GM21367 (cell line): ENCODE measurements at regions not wholly inside any gene's neighbourhood (a gene's known extent, or its start where the extent isn't known, plus 50 kb on each side); places are given as distances from the start of the nearest gene placed in this dataset.
"Not testable (repeated sequence)": the region's sequence is repeated elsewhere in the genome, so short reads cannot be mapped to it uniquely, and the experiment has no call there.

Experiments used
- ATAC-seq: cut with Tn5 transposase; IDR thresholded peaks from one replicate; pipeline ENCODE4 v1.9.1; 2021; ENCODE audit not compliant: unreplicated experiment

GRCh38 chr4:102397056-102397455, 51.8 kb upstream of the SLC39A8 start:
- ATAC-seq, result not testable (repeated sequence)

- no peak for ATAC-seq
These were observed 53.7 kb upstream of the SLC39A8 start for GRCh38 chr4:102399021-102399420.

- no peak for ATAC-seq
These were observed 55.6 kb upstream of the SLC39A8 start for GRCh38 chr4:102400898-102401297.

GRCh38 chr4:102402223-102402622, 56.9 kb upstream of the SLC39A8 start:
- no peak for ATAC-seq

- ATAC-seq, result no peak
These were observed 57.8 kb upstream of the SLC39A8 start for GRCh38 chr4:102403116-102403515.

- ATAC-seq, result no peak
These were observed 59.2 kb upstream of the SLC39A8 start for GRCh38 chr4:102404431-102404969.

- ATAC-seq, result no peak
These were observed 60.6 kb upstream of the SLC39A8 start for GRCh38 chr4:102405821-102406401.

GRCh38 chr4:102410884-102411283, 65.6 kb upstream of the SLC39A8 start:
- ATAC-seq, result not testable (repeated sequence)

GRCh38 chr4:102411408-102411807, 66.1 kb upstream of the SLC39A8 start:
- no peak for ATAC-seq

- no peak for ATAC-seq
These were observed 71.5 kb upstream of the SLC39A8 start for GRCh38 chr4:102416765-102417164.

- ATAC-seq, result no peak
These were observed 75.5 kb upstream of the SLC39A8 start for GRCh38 chr4:102420563-102421398.

- ATAC-seq, result no peak
These were observed 77.6 kb upstream of the SLC39A8 start for GRCh38 chr4:102422843-102423242.

- no peak for ATAC-seq
These were observed 77.8 kb upstream of the NFKB1 start for GRCh38 chr4:102423375-102423774.

- no peak for ATAC-seq
These were observed 73.7 kb upstream of the NFKB1 start for GRCh38 chr4:102427371-102427998.

GRCh38 chr4:102428122-102428521, 73.0 kb upstream of the NFKB1 start:
- no peak for ATAC-seq

GRCh38 chr4:102429553-102429952, 71.6 kb upstream of the NFKB1 start:
- no peak for ATAC-seq

GRCh38 chr4:102430461-102430910, 70.7 kb upstream of the NFKB1 start:
- peak; percentile 3 for ATAC-seq

- ATAC-seq, result no peak
These were observed 69.6 kb upstream of the NFKB1 start for GRCh38 chr4:102431608-102431961.

- no peak for ATAC-seq
These were observed 64.0 kb upstream of the NFKB1 start for GRCh38 chr4:102437111-102437510.

- no peak for ATAC-seq
These were observed 62.5 kb upstream of the NFKB1 start for GRCh38 chr4:102438396-102439235.

- no peak for ATAC-seq
These were observed 61.9 kb upstream of the NFKB1 start for GRCh38 chr4:102439236-102439614.
